SIG-M5 (cell line): ENCODE measurements at regions not wholly inside any gene's neighbourhood (a gene's known extent, or its start where the extent isn't known, plus 50 kb on each side); places are given as distances from the start of the nearest gene placed in this dataset.
"Not testable (repeated sequence)": the region's sequence is repeated elsewhere in the genome, so short reads cannot be mapped to it uniquely, and the experiment has no call there.

Source experiments
- DNase-seq: peaks from one replicate; lab custom pipeline; 2025; lab: John Stamatoyannopoulos, UW

GRCh38 chr7:16089191-16089590, 332.1 kb downstream of the CRPPA start:
- no peak for DNase-seq

GRCh38 chr7:16086743-16087142, 334.6 kb downstream of the CRPPA start:
- no peak for DNase-seq

- DNase-seq: not testable (repeated sequence)
Measured at GRCh38 chr7:16085780-16086179, 335.6 kb downstream of the CRPPA start.

GRCh38 chr7:16084875-16085274, 336.5 kb downstream of the CRPPA start:
- no peak for DNase-seq

- DNase-seq: no peak
Measured at GRCh38 chr7:16084370-16084769, 337.0 kb downstream of the CRPPA start.

DNA sequence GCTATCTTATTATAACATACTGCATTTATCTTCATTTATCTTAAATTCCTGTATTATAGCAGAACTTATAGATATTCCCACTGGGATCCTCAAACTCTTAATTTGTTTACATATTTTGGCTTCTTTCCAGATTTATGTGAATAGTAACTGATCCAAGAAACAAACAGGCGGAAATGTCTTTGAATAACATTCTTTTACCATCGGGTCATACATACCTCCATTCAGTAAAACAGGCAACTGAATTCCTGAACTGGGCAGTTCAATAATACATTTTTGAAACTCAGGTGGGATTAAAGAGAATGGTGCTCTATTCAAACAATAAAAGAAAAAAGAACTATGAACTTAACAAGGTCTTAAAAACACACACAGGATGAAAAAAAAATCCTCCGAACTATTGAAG, 337.4 kb downstream of the CRPPA start:
- DNase-seq: no peak

DNA sequence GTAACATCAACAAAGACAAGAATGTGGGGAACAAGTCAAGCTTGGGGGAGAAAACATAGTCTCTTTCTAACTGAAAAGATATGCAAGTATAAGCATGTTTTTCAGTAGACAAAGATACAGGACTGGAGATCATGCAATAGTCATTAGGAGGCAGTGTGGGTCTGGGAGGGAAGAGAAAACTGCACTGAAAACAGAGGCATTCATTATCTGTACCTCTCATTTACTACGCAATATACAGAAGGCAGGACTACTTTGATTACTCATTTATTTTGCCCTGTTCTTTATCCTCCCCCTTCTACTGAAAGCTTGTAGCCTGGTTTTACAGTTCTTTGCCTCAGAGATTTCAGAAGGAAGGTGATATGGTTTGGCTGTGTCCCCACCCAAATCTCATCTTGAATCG, 341.2 kb downstream of the CRPPA start:
- DNase-seq: no peak

DNA sequence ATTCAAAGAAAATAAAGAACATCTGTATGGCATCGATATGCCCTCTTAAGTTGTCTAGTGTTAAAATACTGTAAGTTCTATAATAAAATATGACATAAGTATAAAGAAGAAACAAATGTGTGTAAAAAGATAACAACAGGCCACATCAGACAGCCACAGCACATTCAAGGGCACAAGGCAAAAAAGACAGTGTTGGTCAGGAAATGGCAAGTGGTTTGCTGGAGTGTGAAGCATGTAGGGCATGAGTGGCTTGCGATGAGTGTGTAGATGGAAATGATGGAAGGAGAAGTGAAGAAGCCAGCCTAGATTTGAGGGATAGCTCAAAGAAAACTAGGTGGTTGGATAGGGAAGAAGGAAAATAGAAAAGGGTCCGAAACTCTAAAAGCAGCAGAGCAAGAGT, 341.6 kb downstream of the CRPPA start:
- DNase-seq: no peak

DNA sequence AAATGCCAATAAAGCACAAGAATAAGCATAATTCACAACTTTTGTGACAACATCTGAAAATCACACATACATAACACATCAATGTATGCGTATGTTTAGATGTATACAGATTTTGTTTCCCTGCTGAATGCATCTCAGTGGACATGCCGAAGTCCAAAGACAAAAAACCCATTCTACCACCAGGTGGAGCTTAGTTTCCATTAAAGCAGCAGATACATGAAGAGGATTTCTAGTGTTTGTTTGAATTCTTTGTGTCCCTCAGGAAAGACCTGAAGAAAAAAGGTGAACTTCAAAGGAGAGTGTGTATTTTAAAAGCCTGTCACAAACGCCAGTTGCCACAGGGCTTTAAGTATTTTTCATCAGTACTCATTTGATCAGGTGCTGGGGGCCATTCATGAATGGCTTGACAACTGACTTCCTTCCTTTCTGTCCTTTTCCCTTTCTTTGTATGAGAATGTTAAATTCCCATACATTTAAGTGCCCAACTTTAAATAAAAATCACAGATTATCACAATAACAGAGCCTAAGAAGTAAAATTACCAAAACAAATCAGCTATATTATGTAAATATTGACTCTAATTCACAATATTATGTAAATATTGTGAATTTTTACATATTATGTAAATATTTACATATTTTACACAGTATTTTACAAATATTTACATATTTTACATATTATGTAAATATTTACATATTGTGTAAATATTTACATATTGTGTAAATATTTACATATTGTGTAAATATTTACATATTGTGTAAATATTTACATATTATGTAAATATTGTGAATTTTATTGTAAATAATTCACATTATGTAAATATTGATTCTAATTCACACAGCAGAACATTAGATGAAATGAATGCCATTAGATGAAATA, 343.0 kb downstream of the CRPPA start:
- no peak for DNase-seq

DNA sequence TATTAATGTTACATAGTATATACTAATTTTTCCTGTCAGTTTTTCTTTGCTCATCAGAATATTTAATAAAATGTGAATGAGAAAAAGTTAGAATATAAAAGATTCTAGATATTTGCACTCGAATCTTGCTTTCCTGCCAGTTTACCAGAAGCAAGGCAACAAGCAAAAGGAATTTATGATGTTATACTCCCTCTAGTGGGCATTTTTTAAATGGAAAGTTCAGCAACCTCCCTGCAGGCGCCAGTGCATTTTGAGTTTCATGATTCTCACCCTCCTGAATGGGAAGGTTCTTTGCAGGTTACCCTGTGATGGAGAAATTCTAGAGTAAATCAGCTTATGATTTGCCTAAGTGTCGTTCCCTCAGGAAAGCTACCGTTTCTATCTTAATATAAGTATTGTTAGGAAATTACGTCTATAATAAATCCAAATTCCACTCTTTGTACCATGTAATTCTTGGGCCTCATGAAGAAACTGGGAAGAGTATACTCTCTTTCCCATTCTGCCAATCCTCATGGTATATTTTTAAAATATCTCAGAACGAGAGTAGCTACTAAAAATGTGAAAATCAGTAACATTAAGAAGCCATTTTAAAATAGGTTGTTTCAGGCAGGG, 350.0 kb downstream of the CRPPA start:
- no peak for DNase-seq

- no peak for DNase-seq
Measured at GRCh38 chr7:16070806-16071205, 350.5 kb downstream of the CRPPA start.

GRCh38 chr7:16069998-16070397, 351.3 kb downstream of the CRPPA start:
- DNase-seq: no peak

DNA sequence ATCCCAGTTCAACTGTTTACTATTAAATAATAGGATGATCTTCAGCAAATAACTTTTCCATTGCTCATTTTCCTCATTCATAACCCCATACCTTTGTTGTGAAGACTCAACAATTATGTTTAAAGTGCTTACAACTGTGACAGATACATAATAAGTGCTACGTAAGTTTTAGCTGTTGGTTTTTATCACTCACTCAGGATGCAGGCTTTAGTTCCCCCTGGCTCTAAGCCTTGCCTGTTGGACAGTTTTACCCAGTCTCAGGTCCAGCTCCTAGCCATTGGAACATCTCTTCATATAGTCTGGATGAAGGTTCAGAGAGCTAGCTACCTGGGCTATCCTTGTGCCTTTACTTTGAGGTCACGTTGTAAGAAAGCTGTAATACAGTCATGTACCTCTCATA, 353.2 kb downstream of the CRPPA start:
- DNase-seq: no peak

GRCh38 chr7:16067711-16068110, 353.6 kb downstream of the CRPPA start:
- DNase-seq: no peak

DNA sequence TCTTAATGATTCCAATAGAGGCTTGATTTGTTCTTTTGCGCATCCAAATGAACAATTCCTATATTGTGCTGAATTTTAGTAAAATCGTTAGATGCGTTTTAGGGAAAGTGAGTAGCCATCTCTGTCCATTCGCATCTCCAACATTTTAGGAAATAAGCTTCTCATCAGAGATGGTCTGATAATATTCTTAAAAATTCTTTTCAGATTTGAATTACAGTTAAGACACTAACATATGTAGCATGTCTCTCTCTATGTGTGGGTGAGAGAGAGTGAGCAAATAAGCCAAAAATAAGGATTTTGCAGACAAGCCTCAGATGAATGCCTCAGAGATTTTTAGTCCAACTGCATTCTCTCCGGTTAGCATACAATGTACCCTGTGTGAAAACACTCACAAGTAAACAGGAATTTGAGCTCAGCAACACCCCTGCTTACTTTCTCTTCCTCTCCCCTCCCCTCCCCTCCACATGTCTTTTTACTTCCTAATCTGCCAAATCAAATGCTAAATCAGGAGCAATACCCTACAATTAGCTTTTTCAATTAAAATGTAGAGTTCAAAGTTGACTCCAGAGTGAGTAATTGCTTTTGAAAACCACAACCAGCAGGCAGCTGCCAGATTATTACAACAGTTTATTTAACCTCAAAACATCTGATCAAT, 354.4 kb downstream of the CRPPA start:
- DNase-seq: no peak

DNA sequence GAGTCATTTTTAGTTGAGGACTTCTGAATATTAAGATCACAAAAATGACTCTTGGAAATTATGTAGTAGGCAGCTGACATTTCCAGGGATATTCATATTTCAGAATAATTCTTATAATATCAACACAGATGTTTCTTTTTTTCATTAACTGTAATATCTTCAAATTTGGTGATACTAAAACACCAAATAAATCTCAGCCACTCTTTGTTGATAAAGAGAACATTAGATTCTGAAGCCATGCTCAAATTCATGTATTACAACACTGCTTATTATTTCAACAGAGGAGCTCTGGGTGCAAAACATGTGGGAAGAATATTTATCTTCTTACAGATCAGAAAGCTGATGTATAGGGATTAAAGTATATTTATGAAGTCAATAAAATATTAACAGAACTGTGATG, 355.4 kb downstream of the CRPPA start:
- no peak for DNase-seq

DNA sequence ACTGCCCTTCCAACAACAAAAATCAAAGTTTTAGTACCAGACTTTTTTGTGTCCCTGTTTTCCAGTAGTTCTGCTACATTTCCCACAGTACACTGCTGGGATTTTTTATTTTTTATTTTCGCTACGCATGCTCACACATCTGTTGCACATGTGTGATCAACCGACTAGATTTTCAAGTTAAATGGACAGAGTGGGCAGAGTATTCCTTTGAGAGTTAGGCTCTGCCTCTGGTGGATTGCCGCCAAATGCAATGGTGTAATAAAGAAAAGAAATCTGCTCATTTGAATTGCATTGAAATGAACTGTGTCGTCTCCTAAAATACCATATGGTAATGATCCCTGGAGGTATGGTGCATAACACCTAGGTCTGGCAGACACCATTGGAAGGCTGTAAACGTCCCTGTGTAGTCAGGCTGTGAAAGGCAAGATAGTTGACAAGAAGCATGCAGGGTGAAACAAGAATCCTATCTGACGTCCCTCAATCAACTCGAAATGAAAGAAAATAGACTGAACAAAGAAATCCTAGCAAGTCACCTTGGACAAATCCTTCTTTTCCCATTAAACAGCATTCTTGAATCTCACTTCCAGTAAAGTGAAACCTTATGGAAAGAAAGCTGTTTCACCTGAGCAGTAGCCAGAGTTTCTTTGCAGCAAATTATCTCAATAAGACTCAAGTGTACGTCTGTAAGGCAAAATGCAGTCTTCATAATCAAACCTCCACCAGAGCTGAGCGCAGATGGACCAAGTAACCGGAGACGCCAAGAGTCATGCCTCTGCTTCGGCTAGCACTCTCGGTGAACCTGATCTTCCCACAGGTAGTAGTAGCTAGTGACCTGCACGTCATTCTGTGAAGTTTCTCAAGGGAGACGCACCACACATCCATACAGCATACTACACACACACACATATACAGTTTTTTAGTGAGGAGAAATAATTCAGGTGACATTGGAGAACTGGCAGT, 357.3 kb downstream of the CRPPA start:
- DNase-seq: no peak

DNA sequence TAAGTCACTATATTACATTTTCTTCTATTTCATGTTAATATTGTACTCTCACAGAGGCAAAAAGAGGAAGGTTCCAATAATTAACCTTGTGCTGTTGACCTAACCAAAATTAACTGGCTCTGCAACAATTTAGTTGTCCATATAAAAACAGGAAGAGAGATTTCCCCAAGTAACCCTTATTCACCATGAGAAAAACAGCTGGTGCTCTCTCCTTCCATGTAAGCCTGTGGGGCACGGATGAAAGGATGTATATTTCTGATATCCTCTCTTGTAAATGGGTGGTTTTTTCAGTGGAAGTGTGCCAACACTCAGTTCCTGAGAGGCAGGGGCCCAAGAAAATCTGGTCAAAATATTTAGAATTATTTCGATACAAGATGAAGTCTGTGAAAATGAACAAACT, 358.1 kb downstream of the CRPPA start:
- no peak for DNase-seq

DNA sequence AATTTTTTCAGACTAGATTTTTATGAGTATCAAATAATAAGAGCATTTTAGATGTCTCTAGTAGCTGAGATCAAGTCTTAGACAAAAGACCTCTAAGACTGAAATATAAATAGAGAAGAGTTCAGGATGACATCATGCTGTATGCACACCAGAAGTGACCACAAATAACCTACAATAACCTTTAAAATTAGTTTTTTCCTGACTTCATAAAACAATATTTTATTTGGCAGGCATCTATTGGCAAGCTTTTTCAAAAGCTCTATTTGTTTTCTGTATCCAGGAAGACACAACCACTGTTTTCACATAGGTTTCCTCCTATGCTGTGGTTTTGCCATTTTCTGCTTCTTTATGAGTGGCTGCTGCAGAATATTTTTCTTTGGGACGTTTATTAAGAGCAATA, 359.1 kb downstream of the CRPPA start:
- no peak for DNase-seq

DNA sequence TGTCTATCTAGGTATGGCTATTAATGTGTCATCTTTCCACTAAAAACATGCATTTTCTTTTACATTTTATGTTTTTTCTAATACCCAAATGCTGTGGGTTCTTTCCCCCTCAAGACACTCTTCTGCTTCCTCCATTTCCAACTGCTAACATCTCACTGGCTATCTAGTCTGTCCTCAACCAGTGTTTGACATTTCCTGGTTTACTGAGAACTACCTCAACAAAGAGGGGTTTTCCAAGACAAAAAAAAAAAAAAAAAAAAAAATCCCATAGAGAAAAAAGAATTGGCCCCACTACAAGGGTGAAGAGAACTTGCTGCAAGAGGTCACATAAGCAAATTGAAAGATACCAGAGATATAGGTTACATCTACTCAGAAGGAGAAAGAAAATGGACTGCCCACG, 359.7 kb downstream of the CRPPA start:
- DNase-seq: no peak

GRCh38 chr7:16061011-16061410, 360.3 kb downstream of the CRPPA start:
- DNase-seq: no peak

- DNase-seq: no peak
Measured at GRCh38 chr7:16060502-16060901, 360.8 kb downstream of the CRPPA start.
